OCI-LY7 (cell line): ENCODE measurements at regions not wholly inside any gene's neighbourhood (a gene's known extent, or its start where the extent isn't known, plus 50 kb on each side); places are given as distances from the start of the nearest gene placed in this dataset.

Experiments used
- BruUV-seq: library from RNA; stranded (reverse); fragments of 400-500 nt; replicated peaks from 2 replicates; lab custom pipeline; 2021; lab: Mats Ljungman, UMichigan
- CTCF ChIA-PET: fragments of 300-600 bp; sonication (Branson Sonifier 250); formaldehyde crosslinking; loops from one replicate; lab custom pipeline; 2022; ENCODE audit warnings: antibody characterized with exemption; ENCODE audit not compliant: unreplicated experiment; lab: Charles Lee
- POLR2A ChIA-PET: fragments of 300-600 bp; sonication (Branson Sonifier 250); formaldehyde crosslinking; loops from one replicate; lab custom pipeline; 2022; ENCODE audit warnings: antibody characterized with exemption; lab: Charles Lee
- DNase-seq: peaks from one replicate; pipeline ENCODE4 v3.0.0-alpha.2; 2015; ENCODE audit warnings: low spot score
- H2AFZ ChIP-seq: fragments of 200-600 bp; sonication (generic), shearing (Covaris generic); 2 replicates; pipeline ENCODE4 v1.6.1; 2014; ENCODE audit warnings: mild to moderate bottlenecking, antibody characterized with exemption, low read length, moderate library complexity
- H3K27ac ChIP-seq: fragments of 200-600 bp; sonication (generic); 2 replicates; pipeline ENCODE4 v1.5.1; 2014; ENCODE audit warnings: mixed run types, low read depth, mild to moderate bottlenecking, moderate library complexity, low read length, inconsistent platforms; ENCODE audit not compliant: poor library complexity, severe bottlenecking
- H3K36me3 ChIP-seq: fragments of 200-600 bp; sonication (generic); 2 replicates; pipeline ENCODE4 v1.6.1; 2014; ENCODE audit warnings: mild to moderate bottlenecking, antibody characterized with exemption, low read length, moderate library complexity, mixed read lengths; ENCODE audit not compliant: insufficient read depth
- H3K4me1 ChIP-seq: fragments of 200-600 bp; sonication (generic); 2 replicates; pipeline ENCODE4 v1.5.1; 2014; ENCODE audit warnings: mild to moderate bottlenecking, low read length; ENCODE audit not compliant: insufficient read depth, poor library complexity, severe bottlenecking
- H3K4me2 ChIP-seq: fragments of 200-600 bp; sonication (generic); 2 replicates; pipeline ENCODE4 v1.6.1; 2014; ENCODE audit warnings: mild to moderate bottlenecking, low read length
- H3K4me3 ChIP-seq: fragments of 200-600 bp; sonication (generic); 2 replicates; pipeline ENCODE4 v1.5.1; 2014; ENCODE audit warnings: mild to moderate bottlenecking, low read depth, low read length; ENCODE audit not compliant: poor library complexity, severe bottlenecking
- H3K79me2 ChIP-seq: fragments of 200-600 bp; sonication (generic); 2 replicates; pipeline ENCODE4 v1.6.1; 2016; ENCODE audit warnings: low read depth, mild to moderate bottlenecking, low read length, moderate library complexity, mixed read lengths; ENCODE audit not compliant: insufficient read depth
- H3K9me2 ChIP-seq: fragments of 200-600 bp; sonication (generic); 2 replicates; pipeline ENCODE4 v1.6.1; 2016; ENCODE audit warnings: mild to moderate bottlenecking, low read length, mixed read lengths; ENCODE audit not compliant: insufficient read depth
- H3K9me3 ChIP-seq: fragments of 200-600 bp; sonication (generic); 2 replicates; pipeline ENCODE4 v1.6.1; 2014; ENCODE audit warnings: mild to moderate bottlenecking, mixed run types, low read length, mixed read lengths
- H4K20me1 ChIP-seq: fragments of 200-600 bp; sonication (generic); 2 replicates; pipeline ENCODE4 v1.6.1; 2014; ENCODE audit warnings: mild to moderate bottlenecking, antibody characterized with exemption, low read length, moderate library complexity, mixed read lengths; ENCODE audit not compliant: insufficient read depth
- CTCF ChIP-seq: fragments of 200-600 bp; sonication (generic); conservative IDR thresholded peaks from 2 replicates; pipeline ENCODE4 v1.5.1; 2014; ENCODE audit warnings: mild to moderate bottlenecking, antibody characterized with exemption, low read length, moderate library complexity, mixed read lengths
- EZH2phosphoT487 ChIP-seq: fragments of 200-600 bp; sonication (generic); IDR thresholded peaks from 2 replicates; pipeline ENCODE4 v1.6.1; 2018; ENCODE audit warnings: low read depth, borderline replicate concordance, mild to moderate bottlenecking, mixed run types, antibody characterized with exemption, low read length, moderate library complexity, mixed read lengths
- intact Hi-C: fragments of 100-400 bp; cut with micrococcal nuclease; formaldehyde crosslinking; loops from one replicate; pipeline ENCODE4 v1.10.0; 2022; ENCODE audit not compliant: unreplicated experiment

- no peak for TF ChIP-seq EZH2phosphoT487
- TF ChIP-seq CTCF = no peak
- H3K4me2 ChIP-seq = no peak overlapping the region
- BruUV-seq = no TSS peak
- no peaks in the 10 kb centered on the region for H3K36me3 ChIP-seq
- intact Hi-C loops = no loop called here
- no peak overlapping the region for H2AFZ ChIP-seq
- no peaks in the 10 kb centered on the region for H3K79me2 ChIP-seq
- CTCF ChIA-PET = no interaction called here
- no peaks in the 10 kb centered on the region for H3K4me1 ChIP-seq
- no peaks in the 10 kb centered on the region for H3K9me3 ChIP-seq
- H3K9me2 ChIP-seq = no peaks in the 10 kb centered on the region
- no peak overlapping the region for H3K4me3 ChIP-seq
- no peak for DNase-seq
- POLR2A ChIA-PET = interaction anchor here (0.6 kb wide), 1 partner anchor 177 kb away, joined by 3 read pairs; no protein-coding TSS in a partner anchor
- H3K27ac ChIP-seq = no peak overlapping the region
- H4K20me1 ChIP-seq = no peaks in the 10 kb centered on the region
Measured at GRCh38 chr6:129759796-129760605, 50.0 kb upstream of the ARHGAP18 start.
